OCI-LY1 (cell line): ENCODE measurements at regions not wholly inside any gene's neighbourhood (a gene's known extent, or its start where the extent isn't known, plus 50 kb on each side); places are given as distances from the start of the nearest gene placed in this dataset.
"Not testable (repeated sequence)": the region's sequence is repeated elsewhere in the genome, so short reads cannot be mapped to it uniquely, and the experiment has no call there.

Experiments
- EZH2 ChIP-seq: fragments of 200-600 bp; sonication (generic), shearing (Covaris generic); IDR thresholded peaks from 2 replicates; pipeline ENCODE4 v1.8.0; 2017; ENCODE audit warnings: borderline replicate concordance, mixed run types, mild to moderate bottlenecking, antibody characterized with exemption, low read length, moderate library complexity, mixed read lengths
- TF ChIP-seq, protein P1 (sequence below): fragments of 200-600 bp; sonication (generic), shearing (Covaris generic); IDR thresholded peaks from 2 replicates; pipeline ENCODE4 v1.5.1; 2017; ENCODE audit warnings: mild to moderate bottlenecking, antibody characterized with exemption, low read length, moderate library complexity, mixed read lengths

DNA sequence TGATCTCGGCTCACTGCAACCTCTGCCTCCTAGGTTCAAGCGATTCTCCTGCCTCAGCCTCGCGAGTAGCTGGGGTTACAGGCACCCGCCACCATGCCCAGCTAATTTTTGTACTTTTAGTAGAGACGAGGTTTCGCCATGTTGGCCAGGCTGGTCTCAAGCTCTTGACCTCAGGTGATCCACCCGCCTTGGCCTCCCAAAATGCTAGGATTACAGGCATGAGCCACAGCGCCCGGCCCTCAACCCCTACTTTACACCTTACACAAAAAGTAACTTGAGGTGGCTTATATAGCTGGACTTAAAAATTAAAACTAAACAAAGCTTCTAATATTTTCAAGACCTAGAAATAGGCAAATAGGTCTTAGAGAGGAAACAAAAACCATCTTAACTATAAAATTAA lies 524.0 kb upstream of the FAM174A start:
- TF ChIP-seq, protein P1, sequence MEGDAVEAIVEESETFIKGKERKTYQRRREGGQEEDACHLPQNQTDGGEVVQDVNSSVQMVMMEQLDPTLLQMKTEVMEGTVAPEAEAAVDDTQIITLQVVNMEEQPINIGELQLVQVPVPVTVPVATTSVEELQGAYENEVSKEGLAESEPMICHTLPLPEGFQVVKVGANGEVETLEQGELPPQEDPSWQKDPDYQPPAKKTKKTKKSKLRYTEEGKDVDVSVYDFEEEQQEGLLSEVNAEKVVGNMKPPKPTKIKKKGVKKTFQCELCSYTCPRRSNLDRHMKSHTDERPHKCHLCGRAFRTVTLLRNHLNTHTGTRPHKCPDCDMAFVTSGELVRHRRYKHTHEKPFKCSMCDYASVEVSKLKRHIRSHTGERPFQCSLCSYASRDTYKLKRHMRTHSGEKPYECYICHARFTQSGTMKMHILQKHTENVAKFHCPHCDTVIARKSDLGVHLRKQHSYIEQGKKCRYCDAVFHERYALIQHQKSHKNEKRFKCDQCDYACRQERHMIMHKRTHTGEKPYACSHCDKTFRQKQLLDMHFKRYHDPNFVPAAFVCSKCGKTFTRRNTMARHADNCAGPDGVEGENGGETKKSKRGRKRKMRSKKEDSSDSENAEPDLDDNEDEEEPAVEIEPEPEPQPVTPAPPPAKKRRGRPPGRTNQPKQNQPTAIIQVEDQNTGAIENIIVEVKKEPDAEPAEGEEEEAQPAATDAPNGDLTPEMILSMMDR: not testable (repeated sequence)
- not testable (repeated sequence) for TF ChIP-seq EZH2
